ENCODE measurements at regions not wholly inside any gene's neighbourhood (a gene's known extent, or its start where the extent isn't known, plus 50 kb on each side); places are given as distances from the start of the nearest gene placed in this dataset.
A peak's percentile ranks its signal among the peaks of the same experiment; 100 is the strongest.
"Not testable (repeated sequence)": the region's sequence is repeated elsewhere in the genome, so short reads cannot be mapped to it uniquely, and the experiment has no call there.

DNA sequence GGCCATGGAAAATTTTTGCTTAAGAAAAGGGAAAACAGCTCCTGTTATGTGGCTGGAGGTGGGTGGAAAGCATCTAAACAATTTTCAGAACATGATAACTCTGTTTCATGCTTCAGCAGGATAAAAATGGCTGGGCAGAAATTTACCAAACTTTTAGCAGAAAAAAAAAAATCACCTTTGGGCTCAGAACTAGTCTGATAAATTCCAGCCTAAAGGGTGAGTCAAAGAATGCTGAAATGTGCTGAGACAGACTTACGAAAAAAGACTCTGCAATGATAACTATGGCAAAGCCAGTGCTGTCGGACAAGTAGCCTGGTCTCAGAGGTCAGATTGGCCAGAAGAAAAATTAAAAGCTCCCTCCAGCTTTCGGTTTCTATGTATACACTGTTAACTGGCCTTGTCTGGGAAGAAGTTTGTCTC lies 123.6 kb downstream of the LRATD1 start:
- no peak for DNase-seq

DNA sequence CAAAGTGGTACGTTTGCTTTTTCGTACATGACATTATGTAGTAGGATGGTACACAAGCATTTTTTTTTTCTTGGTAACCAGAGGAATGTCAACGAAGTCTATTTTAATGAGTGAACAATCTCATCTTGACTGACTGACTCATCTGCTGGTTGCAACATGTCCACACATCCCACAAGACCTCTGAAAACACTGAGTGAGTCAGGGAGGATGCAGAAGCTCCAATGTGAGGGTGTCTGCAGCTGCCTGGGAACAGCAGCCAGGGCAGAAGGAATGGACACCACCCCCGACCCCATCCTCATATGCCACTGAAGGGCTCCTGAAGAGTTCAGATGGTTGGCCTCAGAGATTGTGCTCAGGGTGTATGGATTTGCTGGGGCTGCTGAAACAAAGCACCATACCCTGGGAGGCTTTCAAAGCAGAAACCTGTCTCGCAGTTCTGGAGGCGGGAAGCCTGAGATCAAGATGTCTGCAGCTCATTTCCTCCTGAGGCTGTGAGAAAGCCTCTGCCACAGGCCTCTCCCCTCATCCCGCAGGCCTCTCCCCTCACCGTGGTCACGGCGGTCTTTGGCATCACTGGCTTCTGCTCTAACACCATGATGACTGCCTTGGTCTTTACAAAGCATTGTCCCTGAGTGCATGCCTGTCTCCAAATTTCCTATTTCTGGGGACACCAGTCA lies 124.6 kb downstream of the LRATD1 start:
- DNase-seq: peak; percentile 83

GRCh38 chr2:14759082-14759481 lies 126.6 kb downstream of the LRATD1 start:
- DNase-seq: no peak

- no peak for DNase-seq
Measured at GRCh38 chr2:14760169-14760568, 127.7 kb downstream of the LRATD1 start.

GRCh38 chr2:14761118-14761517 lies 128.6 kb downstream of the LRATD1 start:
- DNase-seq: no peak

DNA sequence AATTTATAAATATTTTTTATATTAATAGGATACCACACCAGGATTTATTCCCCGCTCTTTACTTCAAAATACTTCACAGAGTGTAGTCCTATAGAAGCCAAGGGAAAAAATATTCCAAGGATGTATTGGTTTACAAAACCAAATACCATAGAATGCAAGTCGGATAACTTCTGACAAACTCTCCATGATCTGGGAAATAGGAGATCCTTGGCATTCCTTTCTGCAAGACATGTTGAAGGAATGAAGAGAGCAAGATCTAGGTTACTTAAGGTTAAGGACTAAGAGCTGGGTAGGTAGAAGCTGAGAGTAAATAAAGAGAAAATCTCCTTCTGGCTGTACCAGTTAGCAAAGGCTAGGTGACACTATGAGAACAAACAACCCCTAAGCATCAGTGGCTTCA lies 141.2 kb downstream of the LRATD1 start:
- DNase-seq: no peak

DNA sequence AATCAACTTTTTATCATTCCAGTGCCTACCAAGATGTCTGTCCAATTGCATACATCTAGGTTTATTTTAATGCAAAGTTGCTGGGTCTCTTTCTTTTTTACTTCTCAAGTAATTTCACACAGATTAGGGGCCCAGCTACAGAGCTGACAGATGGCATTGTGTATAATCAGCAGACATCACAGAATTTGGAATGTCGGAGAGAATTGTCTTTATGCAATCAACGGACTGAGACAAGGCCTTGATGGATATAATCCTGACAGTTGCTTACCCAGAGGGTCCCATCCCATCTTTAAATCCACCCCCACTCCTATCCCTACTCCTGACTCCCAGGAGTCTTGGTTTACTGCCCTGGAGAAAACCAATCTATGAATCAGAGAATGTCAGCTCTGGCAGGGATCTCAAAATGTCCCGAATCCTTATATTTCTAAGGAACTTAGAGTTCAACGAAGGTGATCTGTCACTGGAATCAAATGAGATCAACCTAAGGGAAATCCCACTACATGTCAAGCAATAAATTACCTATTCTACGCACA lies 142.0 kb downstream of the LRATD1 start:
- no peak for DNase-seq

DNA sequence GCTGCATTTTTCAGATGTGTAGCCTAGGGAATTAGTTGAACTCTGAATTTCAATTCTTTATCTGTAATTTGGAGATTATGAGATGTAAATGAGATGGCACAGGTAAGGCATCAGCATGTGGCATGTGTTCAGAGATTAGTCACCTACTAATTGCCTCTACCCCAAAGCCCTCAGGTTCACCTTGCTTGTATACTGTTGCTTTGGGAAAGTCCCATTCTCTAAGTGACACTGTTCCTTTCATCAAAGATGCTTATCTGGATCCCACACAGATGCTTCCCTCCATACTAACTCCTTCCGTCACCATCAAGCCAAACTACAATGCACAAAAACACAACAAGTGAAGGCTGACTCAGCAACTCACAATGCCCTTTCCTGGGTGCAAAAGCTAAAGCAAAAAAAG lies 143.7 kb downstream of the LRATD1 start:
- DNase-seq: no peak

GRCh38 chr2:14778015-14778414 lies 145.5 kb downstream of the LRATD1 start:
- DNase-seq: no peak

- peak; percentile 76 for DNase-seq
Measured at GRCh38 chr2:14779252-14779651, 146.7 kb downstream of the LRATD1 start.

GRCh38 chr2:14781142-14781541 lies 148.6 kb downstream of the LRATD1 start:
- DNase-seq: no peak

- DNase-seq: not testable (repeated sequence)
Measured at GRCh38 chr2:14788814-14789213, 156.3 kb downstream of the LRATD1 start.

- DNase-seq: no peak
Measured at GRCh38 chr2:14790041-14790640, 157.6 kb downstream of the LRATD1 start.

- DNase-seq: no peak
Measured at GRCh38 chr2:14803994-14804393, 171.5 kb downstream of the LRATD1 start.

DNA sequence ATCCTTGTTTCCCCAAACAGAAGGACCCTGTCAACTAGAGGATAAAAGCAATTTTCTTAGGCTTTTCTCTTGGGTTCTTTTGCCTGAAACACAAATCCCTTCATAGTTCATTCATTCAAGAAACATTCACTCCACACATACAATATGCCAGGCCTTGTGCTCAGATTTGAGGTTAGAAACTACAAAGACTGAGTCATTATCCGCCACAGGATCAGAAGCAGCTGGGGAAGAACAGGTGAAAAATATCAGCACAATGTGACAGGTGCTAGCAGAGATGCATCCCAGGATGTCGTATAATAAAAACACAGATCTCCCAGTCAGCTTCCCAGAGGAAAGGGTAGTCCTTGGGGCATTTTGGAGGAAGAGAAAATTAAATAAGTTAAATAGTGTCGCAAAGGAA lies 172.4 kb downstream of the LRATD1 start:
- no peak for DNase-seq

GRCh38 chr2:14806613-14807012 lies 174.1 kb downstream of the LRATD1 start:
- DNase-seq: no peak

- no peak for DNase-seq
Measured at GRCh38 chr2:14815201-14815600, 182.7 kb downstream of the LRATD1 start.

DNA sequence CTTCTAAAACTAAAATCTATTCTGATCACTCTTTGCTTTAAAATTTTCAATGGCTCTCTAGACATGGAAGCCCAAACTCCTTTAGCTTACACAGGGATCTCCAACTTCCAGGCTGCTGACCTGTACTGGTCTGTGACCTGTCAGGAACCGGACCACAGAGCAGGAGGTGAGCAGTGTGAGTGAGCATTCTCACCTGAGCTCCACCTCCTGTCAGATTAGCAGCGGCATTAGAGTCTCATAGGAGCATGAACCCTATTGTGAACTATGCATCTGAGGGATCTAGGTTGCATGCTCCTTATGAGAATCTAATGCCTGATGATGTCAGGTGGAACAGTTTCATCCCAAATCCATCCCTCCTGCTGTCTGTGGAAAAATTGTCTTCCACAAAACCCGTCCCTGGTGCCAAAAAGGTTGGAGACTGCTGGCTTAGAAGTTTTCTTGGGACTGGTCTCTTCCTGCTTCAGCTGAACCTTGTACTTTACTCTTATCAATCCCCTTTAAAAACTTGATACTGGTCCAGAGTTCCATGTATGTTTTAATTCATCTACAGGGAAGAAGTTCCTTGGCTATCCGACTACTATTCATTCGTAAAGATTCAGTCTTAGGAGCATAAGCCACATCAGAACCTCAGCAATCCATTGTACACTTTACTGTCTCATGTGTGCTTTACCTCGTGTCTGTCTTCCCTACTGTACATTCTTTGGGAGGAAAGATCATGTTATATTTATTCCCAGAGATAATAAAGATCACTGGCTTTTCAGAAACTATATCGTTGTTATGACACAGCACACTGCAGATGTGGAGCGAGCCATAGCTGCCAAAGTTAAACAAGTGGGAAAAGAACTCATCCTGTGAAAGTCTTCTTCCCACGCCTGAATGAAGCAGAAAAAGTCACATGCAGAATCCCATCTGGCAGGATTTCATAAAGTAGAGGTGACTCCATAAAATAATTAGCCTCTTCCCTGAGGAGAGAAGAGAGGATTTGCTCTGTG lies 183.8 kb downstream of the LRATD1 start:
- no peak for DNase-seq

GRCh38 chr2:14817848-14818247 lies 185.3 kb downstream of the LRATD1 start:
- no peak for DNase-seq

DNA sequence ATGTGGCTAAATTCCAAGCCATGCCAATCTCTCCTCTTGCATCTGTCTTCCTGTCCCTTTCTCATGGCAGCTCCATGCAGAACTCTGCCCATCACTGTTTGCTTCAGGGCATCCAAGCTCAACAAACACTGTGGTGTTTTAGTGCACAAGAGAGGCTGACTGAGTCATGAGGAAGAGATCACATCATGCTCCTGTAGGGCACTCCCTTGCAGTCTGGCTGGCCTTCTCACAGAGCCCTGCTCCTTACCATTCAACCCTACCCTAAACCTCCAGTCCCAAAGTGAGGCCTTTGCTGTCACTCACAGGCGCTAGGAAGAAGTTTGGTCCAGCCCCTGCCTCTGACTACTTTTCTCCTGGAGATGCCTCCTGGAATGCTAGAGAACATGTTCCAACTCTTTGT lies 194.0 kb downstream of the LRATD1 start:
- DNase-seq: peak; percentile 73

- no peak for DNase-seq
Measured at GRCh38 chr2:14827226-14828023, 194.9 kb downstream of the LRATD1 start.

DNA sequence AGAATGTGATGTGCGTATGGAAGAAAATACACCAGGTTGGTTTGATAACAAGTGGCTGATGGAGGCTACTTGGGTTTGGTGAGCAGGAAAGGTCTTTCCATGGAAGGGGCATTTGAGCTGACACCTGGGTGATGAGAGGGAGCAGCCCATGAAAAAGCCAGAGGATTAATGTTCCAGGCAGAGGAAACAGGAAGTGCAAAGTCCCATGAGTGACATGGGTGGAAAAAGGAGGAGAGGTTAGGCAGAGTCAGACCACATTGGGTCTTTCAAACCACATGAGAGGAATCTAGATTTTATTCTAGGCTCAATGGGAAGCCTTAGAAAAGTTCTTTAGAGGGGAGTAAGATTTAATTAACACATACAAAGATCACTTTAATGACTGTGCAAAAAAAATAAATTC lies 195.7 kb downstream of the LRATD1 start:
- DNase-seq: no peak

DNA sequence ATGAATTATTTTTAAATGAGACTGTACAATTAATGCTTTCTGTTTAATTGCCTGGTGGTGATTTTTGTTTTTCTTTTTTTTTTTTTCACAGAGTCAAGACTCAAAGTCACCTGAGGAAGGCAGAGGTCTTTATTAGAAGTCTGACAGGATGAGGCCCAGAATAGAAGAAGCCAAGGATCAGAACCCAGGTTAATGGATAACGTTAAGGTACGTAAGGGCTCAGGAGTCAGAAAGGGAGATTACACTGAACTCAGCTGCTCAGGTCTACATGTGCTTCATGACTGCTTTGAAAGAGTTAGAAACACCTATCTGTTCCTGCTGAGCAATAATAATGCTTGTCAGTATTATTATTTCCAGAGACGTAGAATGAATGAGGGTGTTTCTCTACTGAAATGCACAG lies 196.5 kb downstream of the LRATD1 start:
- no peak for DNase-seq
